ENCODE measurements at regions not wholly inside any gene's neighbourhood (a gene's known extent, or its start where the extent isn't known, plus 50 kb on each side); places are given as distances from the start of the nearest gene placed in this dataset.

- TF ChIP-seq CTCF (IDR thresholded peaks at IDR 0.05) (no peak), POLR2A (IDR thresholded peaks at IDR 0.05) (no peak)
Observed at GRCh38 chr11:15523543-15523942, 408.8 kb downstream of the INSC start.
